ENCODE measurements at regions not wholly inside any gene's neighbourhood (a gene's known extent, or its start where the extent isn't known, plus 50 kb on each side); places are given as distances from the start of the nearest gene placed in this dataset.

- Mint-ChIP-seq H3K27me3 (ENCODE audit: low read depth in 3 of 3) (no peaks in the 10 kb centered on the region), H3K4me1 (no peaks in the 10 kb centered on the region), H3K9me3 (peaks cover 0 to 7% (median 0%) of the 10 kb centered on the region in 7 donors), H3K4me3 (no peak overlapping the region), H3K27ac (no peak overlapping the region), H3K36me3 (no peaks in the 10 kb centered on the region)
- Histone ChIP-seq H3K27ac (ENCODE audit: low read depth in 1 of 2, low read length in 2 of 2) (no peak overlapping the region), H3K36me3 (replicated peaks in 1 of 2; ENCODE audit: control insufficient read depth in 1 of 2, insufficient read depth in 2 of 2, low read length in 2 of 2) (no peaks in the 10 kb centered on the region), H3K79me2 (ENCODE audit: insufficient read depth, low read length) (no peaks in the 10 kb centered on the region), H3K27me3 (ENCODE audit: control insufficient read depth in 2 of 2, insufficient read depth in 2 of 2, low read length in 2 of 2) (no peaks in the 10 kb centered on the region), H4K20me1 (ENCODE audit: insufficient read depth, low read length) (no peaks in the 10 kb centered on the region), H3K4me2 (replicated peaks; ENCODE audit: extremely low read depth, low read length, poor library complexity, severe bottlenecking) (no peak overlapping the region), H3K4me1 (ENCODE audit: control insufficient read depth in 1 of 2, insufficient read depth in 2 of 2, low read length in 2 of 2) (no peaks in the 10 kb centered on the region), H3K4me3 (replicated peaks in 1 of 3; ENCODE audit: low read depth in 2 of 3, low read length in 3 of 3) (no peak overlapping the region), H2AFZ (ENCODE audit: insufficient read depth, low read depth, low read length, poor library complexity, severe bottlenecking) (no peak overlapping the region), H3K9ac (ENCODE audit: insufficient read depth, low read length, poor library complexity, severe bottlenecking) (no peak overlapping the region), H3K9me3 (replicated peaks in 1 of 2; ENCODE audit: control insufficient read depth in 1 of 2, insufficient read depth in 1 of 2, low read length in 2 of 2) (no peaks in the 10 kb centered on the region)
- no peak for TF ChIP-seq CTCF (IDR thresholded peaks at IDR 0.05)
- intact Hi-C loops (cut with micrococcal nuclease), result no loop called here
- WGBS (ENCODE audit: insufficient coverage), result no CpG with 5 or more reads among the region's 3 CpGs
- no peak for DNase-seq
Measured at GRCh38 chr2:193251909-193252308, 1057.2 kb upstream of the TMEFF2 start.

GRCh38 chr2:193250389-193250788 is 1055.7 kb upstream of the TMEFF2 start:
- Histone ChIP-seq H3K27ac (ENCODE audit: low read depth in 1 of 2, low read length in 2 of 2) (no peak overlapping the region), H3K27me3 (ENCODE audit: control insufficient read depth in 2 of 2, insufficient read depth in 2 of 2, low read length in 2 of 2) (no peaks in the 10 kb centered on the region), H3K79me2 (ENCODE audit: insufficient read depth, low read length) (no peaks in the 10 kb centered on the region), H3K9me3 (replicated peaks in 1 of 2; ENCODE audit: control insufficient read depth in 1 of 2, insufficient read depth in 1 of 2, low read length in 2 of 2) (no peaks in the 10 kb centered on the region), H3K36me3 (replicated peaks in 1 of 2; ENCODE audit: control insufficient read depth in 1 of 2, insufficient read depth in 2 of 2, low read length in 2 of 2) (no peaks in the 10 kb centered on the region), H4K20me1 (ENCODE audit: insufficient read depth, low read length) (no peaks in the 10 kb centered on the region), H3K4me2 (replicated peaks; ENCODE audit: extremely low read depth, low read length, poor library complexity, severe bottlenecking) (no peak overlapping the region), H3K9ac (ENCODE audit: insufficient read depth, low read length, poor library complexity, severe bottlenecking) (no peak overlapping the region), H2AFZ (ENCODE audit: insufficient read depth, low read depth, low read length, poor library complexity, severe bottlenecking) (no peak overlapping the region), H3K4me3 (replicated peaks in 1 of 3; ENCODE audit: low read depth in 2 of 3, low read length in 3 of 3) (no peak overlapping the region), H3K4me1 (ENCODE audit: control insufficient read depth in 1 of 2, insufficient read depth in 2 of 2, low read length in 2 of 2) (no peaks in the 10 kb centered on the region)
- no peak for TF ChIP-seq CTCF (IDR thresholded peaks at IDR 0.05)
- H3K4me1 Mint-ChIP-seq, result no peaks in the 10 kb centered on the region
- H3K27ac Mint-ChIP-seq, result no peak overlapping the region
- no peaks in the 10 kb centered on the region for H3K36me3 Mint-ChIP-seq
- H3K9me3 Mint-ChIP-seq, result peaks cover 0 to 7% (median 0%) of the 10 kb centered on the region in 7 donors
- no peak overlapping the region for H3K4me3 Mint-ChIP-seq
- intact Hi-C loops (cut with micrococcal nuclease), result no loop called here
- no peaks in the 10 kb centered on the region for H3K27me3 Mint-ChIP-seq (ENCODE audit: low read depth in 3 of 3)
- no peak for DNase-seq

Data from CD14-positive monocyte (primary cell).